Tibial nerve (tissue), 4 donors: ENCODE measurements at regions not wholly inside any gene's neighbourhood (a gene's known extent, or its start where the extent isn't known, plus 50 kb on each side); places are given as distances from the start of the nearest gene placed in this dataset.

Source experiments
- DNase-seq, 2 donors: peaks; one replicate each; pipeline ENCODE4 v3.0.0-alpha.2; 2019; ENCODE audit warnings: low spot score in 2 of 2
- H3K27ac ChIP-seq, 4 donors: fragments of 200-600 bp; sonication (generic) in 3 of 4; one replicate each; pipeline ENCODE4 v1.5.1; 2017 to 2019; ENCODE audit warnings: mild to moderate bottlenecking in 1 of 4
- H3K27me3 ChIP-seq, 2 donors: fragments of 200-600 bp; sonication (generic) in 1 of 2; one replicate each; pipeline versions ENCODE4 v1.5.1 to v1.6.0; 2017 to 2019
- H3K36me3 ChIP-seq, 3 donors: fragments of 200-600 bp; sonication (generic); one replicate each; pipeline ENCODE4 v1.5.1; 2018 to 2019
- H3K4me1 ChIP-seq, 4 donors: fragments of 200-600 bp; sonication (generic) in 3 of 4; one replicate each; pipeline ENCODE4 v1.5.1; 2017 to 2019
- H3K4me3 ChIP-seq, 4 donors: fragments of 200-600 bp; sonication (generic) in 3 of 4; one replicate each; pipeline ENCODE4 v1.5.1; 2017 to 2019; ENCODE audit warnings: mild to moderate bottlenecking in 1 of 4, moderate library complexity in 1 of 4
- H3K9me3 ChIP-seq, 4 donors: fragments of 200-600 bp; sonication (generic) in 3 of 4; one replicate each; pipeline ENCODE4 v1.5.1; 2017 to 2019
- CTCF ChIP-seq, 5 experiments: fragments of 200-600 bp in 3 of 5; fragments of 450-650 bp in 2 of 5; sonication (generic) in 3 of 5; IDR thresholded peaks; one replicate each; pipeline ENCODE4 v1.5.1; 2016 to 2019; ENCODE audit warnings: antibody characterized with exemption in 5 of 5, mild to moderate bottlenecking in 3 of 5, moderate library complexity in 2 of 5
- EP300 ChIP-seq, 2 donors: sonication (generic); formaldehyde crosslinking; IDR thresholded peaks; one replicate each; pipeline ENCODE4 v1.6.1; 2017; ENCODE audit warnings: antibody characterized with exemption in 2 of 2, mild to moderate bottlenecking in 1 of 2
- POLR2A ChIP-seq, 2 donors: fragments of 450-650 bp; IDR thresholded peaks; one replicate each; pipeline ENCODE4 v1.6.1; 2017; ENCODE audit warnings: antibody characterized with exemption in 2 of 2, mild to moderate bottlenecking in 2 of 2, moderate library complexity in 2 of 2
- WGBS, 2 donors: methylation state at CpG; one replicate each; pipeline ENCODE4 v1.1.5; 2018; 5-methylcytosine and 5-hydroxymethylcytosine counted together

- no peaks in the 10 kb centered on the region for H3K27me3 ChIP-seq
- TF ChIP-seq EP300 (IDR thresholded peaks at IDR 0.05) (no peak), CTCF (IDR thresholded peaks at IDR 0.05) (no peak), POLR2A (IDR thresholded peaks at IDR 0.05) (no peak)
These were observed 103.9 kb upstream of the MB21D2 start for GRCh38 chr3:193021506-193022010.

GRCh38 chr3:193023218-193023617 lies 105.6 kb upstream of the MB21D2 start:
- H3K36me3 ChIP-seq, result no peaks in the 10 kb centered on the region
- no peak for DNase-seq
- no peak overlapping the region for H3K4me3 ChIP-seq
- no peak for TF ChIP-seq EP300 (IDR thresholded peaks at IDR 0.05)
- TF ChIP-seq CTCF (IDR thresholded peaks at IDR 0.05), result no peak
- no peak for TF ChIP-seq POLR2A (IDR thresholded peaks at IDR 0.05)
- H3K9me3 ChIP-seq, result no peaks in the 10 kb centered on the region
- WGBS, 2 donors, result 86 to 93% methylated on average over 1 of the region's 1 CpG
- no peak overlapping the region for H3K27ac ChIP-seq
- H3K4me1 ChIP-seq, result no peaks in the 10 kb centered on the region
- H3K27me3 ChIP-seq, result no peaks in the 10 kb centered on the region

More at GRCh38 chr3:193021506-193022010, 103.9 kb upstream of the MB21D2 start:
- H3K27ac ChIP-seq, result no peak overlapping the region
- no peaks in the 10 kb centered on the region for H3K36me3 ChIP-seq
- no peaks in the 10 kb centered on the region for H3K4me1 ChIP-seq
- WGBS, 2 donors, result 84 to 89% methylated on average over 7 of the region's 7 CpGs
- H3K9me3 ChIP-seq, result no peaks in the 10 kb centered on the region
- no peak overlapping the region for H3K4me3 ChIP-seq
- DNase-seq, result no peak

GRCh38 chr3:193028258-193028657 lies 110.6 kb upstream of the MB21D2 start:
- Histone ChIP-seq H3K36me3 (no peaks in the 10 kb centered on the region), H3K27ac (no peak overlapping the region), H3K4me3 (no peak overlapping the region), H3K27me3 (peaks cover 0 to 3% of the 10 kb centered on the region in 2 donors), H3K9me3 (no peaks in the 10 kb centered on the region), H3K4me1 (no peaks in the 10 kb centered on the region)
- 65 to 67% methylated on average over 4 of the region's 4 CpGs for WGBS, 2 donors
- DNase-seq, result no peak
- TF ChIP-seq CTCF (IDR thresholded peaks at IDR 0.05) (no peak), EP300 (IDR thresholded peaks at IDR 0.05) (no peak), POLR2A (IDR thresholded peaks at IDR 0.05) (no peak)

GRCh38 chr3:193029800-193030199 lies 112.1 kb upstream of the MB21D2 start:
- no peak for DNase-seq
- H3K4me1 ChIP-seq, result no peaks in the 10 kb centered on the region
- no peak overlapping the region for H3K4me3 ChIP-seq
- H3K27me3 ChIP-seq, result peaks cover 0 to 3% of the 10 kb centered on the region in 2 donors
- no peak overlapping the region for H3K27ac ChIP-seq
- no peaks in the 10 kb centered on the region for H3K36me3 ChIP-seq
- TF ChIP-seq POLR2A (IDR thresholded peaks at IDR 0.05) (no peak), CTCF (IDR thresholded peaks at IDR 0.05) (no peak), EP300 (IDR thresholded peaks at IDR 0.05) (no peak)
- no peaks in the 10 kb centered on the region for H3K9me3 ChIP-seq
- 26 to 27% methylated on average over 2 of the region's 2 CpGs for WGBS, 2 donors

GRCh38 chr3:193030276-193030675 lies 112.6 kb upstream of the MB21D2 start:
- Histone ChIP-seq H3K27ac (no peak overlapping the region), H3K27me3 (peaks cover 0 to 3% of the 10 kb centered on the region in 2 donors), H3K9me3 (no peaks in the 10 kb centered on the region), H3K4me1 (no peaks in the 10 kb centered on the region), H3K4me3 (no peak overlapping the region), H3K36me3 (no peaks in the 10 kb centered on the region)
- no peak for TF ChIP-seq POLR2A (IDR thresholded peaks at IDR 0.05)
- no peak for TF ChIP-seq EP300 (IDR thresholded peaks at IDR 0.05)
- TF ChIP-seq CTCF (IDR thresholded peaks at IDR 0.05), result no peak
- no peak for DNase-seq
- WGBS, 2 donors, result 46 to 67% methylated on average over 2 of the region's 2 CpGs
